DOHH2 (cell line): ENCODE measurements at regions not wholly inside any gene's neighbourhood (a gene's known extent, or its start where the extent isn't known, plus 50 kb on each side); places are given as distances from the start of the nearest gene placed in this dataset.

Experiments
- H3F3A ChIP-seq: fragments of 200-600 bp; sonication (generic), shearing (Covaris generic); 2 replicates; pipeline ENCODE4 v1.6.0; 2016; ENCODE audit warnings: antibody characterized with exemption, mild to moderate bottlenecking; ENCODE audit not compliant: control insufficient read depth, insufficient read depth
- H3K27ac ChIP-seq: fragments of 200-600 bp; sonication (generic); 2 replicates; pipeline ENCODE4 v1.5.1; 2014; ENCODE audit warnings: low read depth, mild to moderate bottlenecking, low read length, moderate library complexity
- H3K27me3 ChIP-seq: fragments of 200-600 bp; sonication (generic); 2 replicates; pipeline ENCODE4 v1.6.1; 2014; ENCODE audit warnings: mild to moderate bottlenecking, low read length, mixed read lengths; ENCODE audit not compliant: control insufficient read depth
- H3K36me3 ChIP-seq: fragments of 200-600 bp; sonication (generic); 2 replicates; pipeline ENCODE4 v1.6.1; 2014; ENCODE audit warnings: mild to moderate bottlenecking, low read length, moderate library complexity, mixed read lengths; ENCODE audit not compliant: control insufficient read depth
- H3K4me1 ChIP-seq: fragments of 200-600 bp; sonication (generic); 2 replicates; pipeline ENCODE4 v1.6.1; 2014; ENCODE audit warnings: mild to moderate bottlenecking, low read length, mixed read lengths; ENCODE audit not compliant: control insufficient read depth
- H3K4me2 ChIP-seq: fragments of 200-600 bp; sonication (generic); 2 replicates; pipeline ENCODE4 v1.6.0; 2014; ENCODE audit warnings: mild to moderate bottlenecking, low read length, moderate library complexity
- H3K4me3 ChIP-seq: fragments of 200-600 bp; sonication (generic); 2 replicates; pipeline ENCODE4 v1.5.1; 2014; ENCODE audit warnings: mild to moderate bottlenecking, low read length, mixed read lengths
- H3K79me2 ChIP-seq: fragments of 200-600 bp; sonication (generic); 2 replicates; pipeline ENCODE4 v1.6.1; 2014; ENCODE audit warnings: mild to moderate bottlenecking, low read length, mixed read lengths; ENCODE audit not compliant: control insufficient read depth
- H3K9me2 ChIP-seq: fragments of 200-600 bp; sonication (generic); replicated peaks from 2 replicates; pipeline ENCODE4 v1.6.1; 2014; ENCODE audit warnings: mild to moderate bottlenecking, low read length, mixed read lengths; ENCODE audit not compliant: control insufficient read depth
- H3K9me3 ChIP-seq: fragments of 200-600 bp; sonication (generic); 2 replicates; pipeline ENCODE4 v1.6.1; 2014; ENCODE audit warnings: antibody characterized with exemption, low read length, mixed read lengths; ENCODE audit not compliant: control insufficient read depth, insufficient read depth
- H4K20me1 ChIP-seq: fragments of 200-600 bp; sonication (generic); 2 replicates; pipeline ENCODE4 v1.6.0; 2014; ENCODE audit warnings: low read depth, mild to moderate bottlenecking, antibody characterized with exemption, low read length, moderate library complexity; ENCODE audit not compliant: control insufficient read depth, insufficient read depth
- EZH2phosphoT487 ChIP-seq: fragments of 200-600 bp; sonication (generic); IDR thresholded peaks from 2 replicates; pipeline ENCODE4 v1.6.1; 2017; ENCODE audit warnings: borderline replicate concordance, mild to moderate bottlenecking, antibody characterized with exemption, low read length, moderate library complexity, mixed read lengths
- TF ChIP-seq, protein P1 (sequence below): fragments of 200-600 bp; sonication (generic); IDR thresholded peaks from one replicate; pipeline ENCODE4 v1.5.1; 2014; ENCODE audit warnings: antibody characterized with exemption, mild to moderate bottlenecking, low read depth, low read length; ENCODE audit not compliant: poor library complexity, severe bottlenecking

DNA sequence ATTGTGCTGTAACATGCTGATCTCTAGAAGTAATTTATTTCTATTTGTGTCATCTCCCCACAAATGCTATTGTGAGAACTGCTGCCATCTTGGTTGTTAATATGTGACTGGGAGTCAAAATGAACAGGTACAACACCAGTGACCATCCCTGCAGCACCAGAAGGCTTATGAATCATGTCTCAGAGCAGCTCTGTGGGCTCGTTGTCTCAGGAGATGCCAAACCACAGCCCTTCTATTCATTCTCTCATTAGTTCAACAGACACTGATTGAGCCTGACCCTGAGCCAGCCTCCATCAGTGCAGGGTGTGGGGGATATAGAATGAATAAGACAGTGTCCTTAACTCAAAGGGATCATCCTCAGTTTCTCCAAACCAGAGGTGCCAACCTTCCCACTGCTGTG lies 92.5 kb downstream of the UTP18 start:
- H3K79me2 ChIP-seq = no peaks in the 10 kb centered on the region
- H3F3A ChIP-seq = no peaks in the 10 kb centered on the region
- H3K27me3 ChIP-seq = peaks cover 19% of the 10 kb centered on the region
- no peaks in the 10 kb centered on the region for H3K9me2 ChIP-seq
- no peaks in the 10 kb centered on the region for H3K36me3 ChIP-seq
- no peak overlapping the region for H3K4me3 ChIP-seq
- H3K4me2 ChIP-seq = no peak overlapping the region
- no peaks in the 10 kb centered on the region for H3K4me1 ChIP-seq
- TF ChIP-seq EZH2phosphoT487 = no peak
- TF ChIP-seq, protein P1, sequence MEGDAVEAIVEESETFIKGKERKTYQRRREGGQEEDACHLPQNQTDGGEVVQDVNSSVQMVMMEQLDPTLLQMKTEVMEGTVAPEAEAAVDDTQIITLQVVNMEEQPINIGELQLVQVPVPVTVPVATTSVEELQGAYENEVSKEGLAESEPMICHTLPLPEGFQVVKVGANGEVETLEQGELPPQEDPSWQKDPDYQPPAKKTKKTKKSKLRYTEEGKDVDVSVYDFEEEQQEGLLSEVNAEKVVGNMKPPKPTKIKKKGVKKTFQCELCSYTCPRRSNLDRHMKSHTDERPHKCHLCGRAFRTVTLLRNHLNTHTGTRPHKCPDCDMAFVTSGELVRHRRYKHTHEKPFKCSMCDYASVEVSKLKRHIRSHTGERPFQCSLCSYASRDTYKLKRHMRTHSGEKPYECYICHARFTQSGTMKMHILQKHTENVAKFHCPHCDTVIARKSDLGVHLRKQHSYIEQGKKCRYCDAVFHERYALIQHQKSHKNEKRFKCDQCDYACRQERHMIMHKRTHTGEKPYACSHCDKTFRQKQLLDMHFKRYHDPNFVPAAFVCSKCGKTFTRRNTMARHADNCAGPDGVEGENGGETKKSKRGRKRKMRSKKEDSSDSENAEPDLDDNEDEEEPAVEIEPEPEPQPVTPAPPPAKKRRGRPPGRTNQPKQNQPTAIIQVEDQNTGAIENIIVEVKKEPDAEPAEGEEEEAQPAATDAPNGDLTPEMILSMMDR = no peak
- H4K20me1 ChIP-seq = no peaks in the 10 kb centered on the region
- no peaks in the 10 kb centered on the region for H3K9me3 ChIP-seq
- H3K27ac ChIP-seq = no peak overlapping the region

DNA sequence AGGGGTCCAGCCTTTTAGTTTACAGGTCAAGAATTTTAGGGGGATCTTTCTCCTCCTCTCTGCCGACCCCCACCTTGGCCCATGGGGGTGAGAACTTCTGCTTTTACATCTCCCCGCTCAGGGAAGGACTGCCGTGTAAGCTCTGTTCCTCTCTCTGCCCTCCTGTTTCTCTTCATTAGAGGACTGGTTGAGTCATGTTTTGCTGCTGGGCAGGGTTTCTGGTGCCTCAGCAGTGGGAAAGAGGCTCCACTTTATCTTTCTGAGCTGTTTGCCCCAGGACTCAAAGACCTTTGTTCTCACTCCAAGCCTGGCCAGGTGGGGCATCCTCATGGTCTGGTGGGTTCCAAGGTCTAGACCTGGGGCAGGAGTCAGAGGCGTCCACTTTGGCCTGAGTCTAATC lies 93.0 kb downstream of the UTP18 start:
- Histone ChIP-seq H3K9me2 (no peaks in the 10 kb centered on the region), H3K27ac (no peak overlapping the region), H3K9me3 (no peaks in the 10 kb centered on the region), H3K4me3 (no peak overlapping the region), H3K4me2 (no peak overlapping the region), H3F3A (no peaks in the 10 kb centered on the region), H4K20me1 (no peaks in the 10 kb centered on the region), H3K79me2 (no peaks in the 10 kb centered on the region), H3K36me3 (no peaks in the 10 kb centered on the region), H3K4me1 (no peaks in the 10 kb centered on the region), H3K27me3 (peaks cover 19% of the 10 kb centered on the region)
- TF ChIP-seq, protein P1 = no peak
- TF ChIP-seq EZH2phosphoT487 = no peak

DNA sequence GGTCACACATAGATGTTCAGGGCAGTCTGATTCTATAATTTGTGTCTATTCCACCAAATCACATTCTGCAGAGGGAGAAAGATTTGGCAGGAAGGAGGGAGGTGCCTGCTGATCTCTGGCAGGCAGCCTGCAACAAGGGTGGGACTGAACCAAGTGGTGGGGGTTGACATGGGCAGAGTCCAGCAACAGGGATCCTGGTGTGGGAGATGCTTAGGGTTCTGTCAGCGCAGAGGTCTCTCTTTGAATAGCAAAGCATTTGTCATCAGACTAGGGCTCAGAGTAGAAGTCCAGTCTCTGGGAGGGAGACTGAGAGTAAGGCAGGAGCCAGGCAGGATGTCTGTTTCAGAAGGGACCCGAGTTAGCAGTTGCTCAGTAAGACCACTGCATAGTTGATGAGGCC lies 94.6 kb downstream of the UTP18 start:
- Histone ChIP-seq H3K4me1 (no peaks in the 10 kb centered on the region), H3K27ac (no peak overlapping the region), H3K4me3 (no peak overlapping the region), H3K4me2 (no peak overlapping the region), H3K79me2 (no peaks in the 10 kb centered on the region), H3K9me3 (no peaks in the 10 kb centered on the region), H3K36me3 (no peaks in the 10 kb centered on the region), H3K27me3 (peaks cover 6% of the 10 kb centered on the region), H3K9me2 (no peaks in the 10 kb centered on the region), H4K20me1 (no peaks in the 10 kb centered on the region), H3F3A (no peaks in the 10 kb centered on the region)
- TF ChIP-seq, protein P1 = no peak
- TF ChIP-seq EZH2phosphoT487 = no peak
